ENCODE measurements at regions not wholly inside any gene's neighbourhood (a gene's known extent, or its start where the extent isn't known, plus 50 kb on each side); places are given as distances from the start of the nearest gene placed in this dataset.

DNA sequence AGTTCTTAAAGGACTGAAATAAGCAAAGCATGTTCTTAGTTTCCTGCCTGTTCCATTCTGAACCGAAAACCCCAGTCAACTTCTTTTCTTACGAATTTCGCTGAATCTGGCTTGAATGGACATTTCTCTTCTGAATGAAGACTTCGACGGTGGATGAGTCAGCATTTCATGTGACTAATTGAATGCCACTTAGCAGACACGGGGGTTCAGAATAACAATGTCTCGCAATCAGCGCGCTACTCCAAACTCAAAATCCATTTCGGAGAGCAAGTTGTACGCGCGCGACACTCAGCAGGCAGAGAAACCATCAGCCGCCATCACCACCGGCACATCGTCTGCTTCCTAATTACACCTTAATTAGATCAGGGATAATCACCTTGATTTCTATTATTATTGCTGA lies 239.0 kb upstream of the KLF6 start:
- TF ChIP-seq, protein P1, sequence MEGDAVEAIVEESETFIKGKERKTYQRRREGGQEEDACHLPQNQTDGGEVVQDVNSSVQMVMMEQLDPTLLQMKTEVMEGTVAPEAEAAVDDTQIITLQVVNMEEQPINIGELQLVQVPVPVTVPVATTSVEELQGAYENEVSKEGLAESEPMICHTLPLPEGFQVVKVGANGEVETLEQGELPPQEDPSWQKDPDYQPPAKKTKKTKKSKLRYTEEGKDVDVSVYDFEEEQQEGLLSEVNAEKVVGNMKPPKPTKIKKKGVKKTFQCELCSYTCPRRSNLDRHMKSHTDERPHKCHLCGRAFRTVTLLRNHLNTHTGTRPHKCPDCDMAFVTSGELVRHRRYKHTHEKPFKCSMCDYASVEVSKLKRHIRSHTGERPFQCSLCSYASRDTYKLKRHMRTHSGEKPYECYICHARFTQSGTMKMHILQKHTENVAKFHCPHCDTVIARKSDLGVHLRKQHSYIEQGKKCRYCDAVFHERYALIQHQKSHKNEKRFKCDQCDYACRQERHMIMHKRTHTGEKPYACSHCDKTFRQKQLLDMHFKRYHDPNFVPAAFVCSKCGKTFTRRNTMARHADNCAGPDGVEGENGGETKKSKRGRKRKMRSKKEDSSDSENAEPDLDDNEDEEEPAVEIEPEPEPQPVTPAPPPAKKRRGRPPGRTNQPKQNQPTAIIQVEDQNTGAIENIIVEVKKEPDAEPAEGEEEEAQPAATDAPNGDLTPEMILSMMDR (conservative IDR thresholded peaks at IDR 0.05): no peak
- no peak for TF ChIP-seq EZH2 (IDR thresholded peaks at IDR 0.05; ENCODE audit: low read depth)
